Activated CD4-positive, alpha-beta T cell treated with anti-CD3 and anti-CD28 coated beads, Interleukin-2, Interleukin-4, amounts not matched to agents 100 ng/mL and 50 ng/mL, durations not matched to agents 16 hours and 8 hours (primary cell): ENCODE measurements at regions not wholly inside any gene's neighbourhood (a gene's known extent, or its start where the extent isn't known, plus 50 kb on each side); places are given as distances from the start of the nearest gene placed in this dataset.

ENCODE experiments used
- DNase-seq: peaks from one replicate; pipeline ENCODE4 v3.0.0-alpha.2; 2020; ENCODE audit warnings: low spot score

DNA sequence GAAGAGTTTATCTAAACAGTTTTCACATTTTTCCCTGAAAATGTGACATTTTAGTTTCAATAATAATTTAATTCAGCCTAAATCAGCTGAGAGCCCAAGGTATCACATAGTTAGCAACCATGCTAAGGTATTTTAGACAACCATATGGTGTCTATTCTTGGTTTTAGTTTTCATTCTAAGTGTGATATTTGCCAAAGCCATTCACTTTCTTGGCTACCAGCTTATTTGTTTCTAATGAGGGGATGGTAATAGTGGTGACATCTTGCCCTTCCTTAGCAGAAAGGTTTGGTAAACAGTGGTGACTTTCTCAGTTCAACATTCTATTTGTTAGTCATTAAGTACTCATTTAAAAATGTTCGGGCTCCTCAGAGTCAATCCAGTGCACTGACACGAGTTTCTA lies 854.9 kb upstream of the HTR2C start:
- no peak for DNase-seq

DNA sequence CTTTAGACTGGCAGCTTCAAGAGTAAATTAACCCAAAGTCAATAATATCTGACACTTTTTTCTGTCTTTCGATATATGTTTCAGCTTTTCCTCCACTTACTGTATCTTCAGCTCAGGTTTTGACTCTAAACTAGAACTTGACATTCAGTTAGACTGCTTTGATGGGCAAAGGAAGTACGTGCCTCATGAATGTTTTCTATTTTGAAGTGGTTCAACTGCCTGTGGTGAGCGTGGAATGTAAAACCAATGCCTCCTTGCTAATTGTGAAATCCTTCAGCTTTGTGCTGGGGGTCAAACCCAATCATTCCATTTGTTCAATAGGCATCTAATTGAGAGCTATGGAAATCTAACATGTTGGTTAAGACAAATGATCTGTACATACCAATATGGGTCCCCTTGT lies 857.0 kb upstream of the HTR2C start:
- DNase-seq = no peak

DNA sequence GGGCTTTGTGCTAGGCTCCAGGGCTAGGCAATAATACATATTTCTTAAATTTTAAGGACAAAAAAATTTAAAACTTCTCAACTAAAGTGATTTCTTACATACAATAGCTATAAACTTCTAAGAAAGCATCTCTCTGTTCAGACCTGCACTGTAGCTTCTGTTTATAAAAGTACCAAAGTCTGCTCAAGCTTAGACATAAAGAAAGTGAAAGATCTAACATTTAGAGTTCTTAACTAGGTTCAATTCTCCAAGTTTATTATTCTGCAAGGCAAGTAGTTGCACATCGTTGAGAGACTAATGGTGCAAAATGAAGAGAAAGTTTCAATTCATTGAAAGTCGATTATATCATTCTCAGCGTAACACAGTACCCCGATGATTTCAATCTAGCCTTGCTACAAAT lies 857.4 kb upstream of the HTR2C start:
- no peak for DNase-seq

DNA sequence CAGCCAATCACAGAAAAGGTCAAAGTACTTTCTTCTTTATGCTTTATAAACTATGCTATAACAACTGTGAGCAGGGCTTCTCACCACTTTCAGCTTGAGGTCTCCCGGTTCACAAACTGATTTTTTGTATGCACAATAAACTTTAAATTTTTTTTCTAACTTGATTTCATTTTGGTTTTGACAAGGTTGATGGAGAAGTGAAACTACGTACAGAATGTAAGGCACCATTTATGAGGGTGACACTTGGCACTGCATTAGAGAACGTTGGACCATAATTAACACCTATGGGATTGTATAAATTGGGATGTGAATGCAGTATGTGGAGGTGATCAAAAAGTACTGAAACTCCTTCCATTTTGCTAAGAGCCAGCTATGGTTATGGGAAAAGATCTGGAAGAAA lies 857.9 kb upstream of the HTR2C start:
- no peak for DNase-seq

DNA sequence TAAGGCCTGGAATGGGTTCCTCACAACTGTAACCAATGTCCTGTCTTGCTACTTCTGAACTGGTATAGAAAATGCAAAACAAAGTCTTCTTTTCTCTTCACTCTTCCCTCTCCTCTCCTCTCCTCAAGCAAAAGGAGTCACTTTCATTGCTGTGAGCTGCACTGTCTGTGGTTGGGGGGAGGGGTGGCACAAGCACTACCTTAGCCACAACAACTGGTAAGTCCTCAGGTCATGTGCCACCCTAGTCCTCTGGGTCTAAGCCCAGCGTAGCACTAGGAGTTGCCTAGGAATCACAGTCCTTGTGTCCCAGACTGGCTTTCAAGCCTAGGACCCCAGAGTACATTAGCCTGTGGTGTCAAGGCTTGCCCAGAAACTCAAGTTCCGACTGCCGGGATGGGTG lies 859.3 kb upstream of the AMOT start:
- no peak for DNase-seq

DNA sequence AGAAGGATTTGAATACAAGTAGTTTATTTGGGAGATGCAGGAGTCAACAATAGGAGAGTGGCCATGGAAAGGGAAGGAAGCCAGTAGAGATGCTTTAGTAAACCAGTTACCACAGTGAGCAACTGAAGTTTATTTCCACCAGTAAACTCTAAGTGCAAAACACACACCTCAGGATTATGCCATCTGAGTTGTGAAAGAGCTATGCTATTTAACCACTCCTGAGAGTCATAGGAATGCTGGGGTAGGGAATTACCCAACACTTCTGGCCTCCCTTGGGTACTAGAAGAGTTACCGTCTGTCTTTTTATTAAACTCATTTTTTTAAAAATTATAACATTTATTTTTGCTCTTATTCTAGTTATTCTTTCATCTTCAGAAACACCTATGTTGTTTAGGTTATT lies 834.6 kb upstream of the AMOT start:
- no peak for DNase-seq

DNA sequence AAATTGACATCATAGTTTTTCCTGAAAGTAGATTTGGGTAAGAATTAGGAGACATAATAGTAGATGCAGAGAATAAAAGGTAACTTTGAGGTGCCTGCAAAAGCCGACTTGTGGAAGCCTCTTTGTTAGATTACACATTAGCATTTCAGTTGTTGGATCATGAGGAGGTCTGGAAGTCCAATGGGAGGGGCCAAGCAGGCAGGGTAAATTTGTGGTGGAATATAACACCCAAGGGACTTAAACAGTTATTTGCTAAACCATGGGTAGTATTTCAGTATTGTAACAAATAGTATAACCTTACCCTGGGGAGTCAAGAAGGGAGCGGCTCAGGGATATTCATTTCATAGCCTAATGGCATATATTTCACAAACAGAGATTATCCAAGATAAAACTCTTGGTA lies 810.7 kb upstream of the AMOT start:
- no peak for DNase-seq

DNA sequence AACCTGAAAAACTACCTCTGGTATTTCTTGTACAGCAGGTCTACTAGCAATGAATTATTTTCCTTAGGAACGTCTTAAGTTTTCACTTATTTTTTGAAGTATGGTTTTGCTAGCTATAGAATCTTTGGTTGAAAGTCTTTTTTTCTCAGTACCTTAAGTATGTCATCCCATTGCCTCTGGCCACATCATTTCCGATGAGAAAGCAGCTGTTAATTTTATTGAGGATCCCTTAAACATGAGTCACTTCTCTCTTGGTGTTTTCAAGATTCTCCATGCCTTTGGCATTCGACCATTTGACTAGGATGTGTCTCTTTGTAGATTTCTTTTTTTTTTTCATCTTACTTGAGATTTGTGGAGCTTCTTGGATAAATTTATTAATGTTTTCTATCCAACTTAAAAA lies 803.8 kb upstream of the AMOT start:
- no peak for DNase-seq

DNA sequence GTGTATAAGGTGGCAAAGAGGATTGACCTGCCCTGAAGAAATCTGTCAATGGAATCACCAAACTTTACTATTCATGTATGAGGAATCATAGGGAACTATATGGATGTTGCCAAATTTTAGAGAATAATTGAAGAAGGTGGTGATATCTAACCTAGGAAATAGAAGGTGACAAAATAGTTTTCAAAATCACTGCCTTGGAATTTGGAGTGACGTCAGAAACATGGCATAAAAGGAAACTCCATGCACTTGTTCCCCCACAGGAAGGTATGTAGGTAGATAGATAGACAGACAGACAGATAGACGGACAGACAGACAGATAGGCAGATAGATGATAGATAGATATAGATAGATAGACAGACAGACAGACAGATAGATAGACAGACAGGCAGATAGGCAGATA lies 793.9 kb upstream of the AMOT start:
- no peak for DNase-seq

DNA sequence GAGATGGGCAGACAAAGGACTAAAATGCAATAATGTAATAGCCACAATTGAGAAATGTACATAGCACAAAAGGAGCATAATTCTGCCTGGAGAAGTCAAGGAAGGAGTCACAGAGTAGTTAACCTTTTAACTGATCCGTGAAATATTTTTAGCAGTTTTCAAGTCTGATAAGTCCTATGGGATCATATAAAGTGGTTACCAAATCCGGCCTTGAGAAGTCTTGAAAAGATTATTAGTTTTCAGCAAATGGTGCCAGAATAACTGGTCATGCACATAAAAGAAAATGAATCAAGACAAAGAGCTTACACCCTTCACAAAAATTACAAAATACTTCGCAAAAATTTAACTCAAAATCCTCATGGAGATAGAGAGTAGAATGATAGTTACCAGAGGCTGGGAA lies 788.7 kb upstream of the AMOT start:
- no peak for DNase-seq

DNA sequence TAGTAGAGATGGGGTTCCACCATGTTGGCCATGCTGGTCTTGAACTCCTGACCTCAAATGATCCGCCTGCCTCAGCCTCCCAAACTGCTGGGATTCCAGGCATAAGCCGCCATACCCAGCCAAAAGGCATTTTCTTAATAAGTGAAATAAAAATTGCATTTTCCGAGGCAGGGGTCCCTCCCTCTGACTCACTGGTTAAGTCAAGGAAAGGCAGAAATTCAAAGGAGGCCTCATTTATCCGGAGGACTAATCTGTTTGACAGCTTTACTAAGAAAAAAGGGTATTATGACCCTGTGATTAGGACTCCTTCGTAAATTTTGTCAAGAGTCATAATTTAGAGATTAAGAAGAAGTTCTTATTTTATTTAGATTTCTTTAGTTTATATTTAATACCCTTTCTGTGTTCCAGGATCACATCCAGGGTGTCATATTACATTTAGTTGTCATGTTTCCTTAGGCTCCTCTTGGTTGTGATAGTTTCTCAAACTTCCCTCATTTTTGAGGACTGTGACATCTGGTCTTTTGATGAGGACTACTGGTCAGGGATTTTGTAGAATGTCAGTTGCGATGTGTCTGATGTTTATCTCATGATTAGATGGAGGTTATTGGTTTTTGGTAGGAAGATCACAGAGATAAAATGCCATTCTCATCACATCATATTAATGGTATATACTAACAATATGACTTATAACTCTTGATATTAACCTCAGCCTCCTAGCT lies 753.7 kb upstream of the AMOT start:
- DNase-seq = no peak

DNA sequence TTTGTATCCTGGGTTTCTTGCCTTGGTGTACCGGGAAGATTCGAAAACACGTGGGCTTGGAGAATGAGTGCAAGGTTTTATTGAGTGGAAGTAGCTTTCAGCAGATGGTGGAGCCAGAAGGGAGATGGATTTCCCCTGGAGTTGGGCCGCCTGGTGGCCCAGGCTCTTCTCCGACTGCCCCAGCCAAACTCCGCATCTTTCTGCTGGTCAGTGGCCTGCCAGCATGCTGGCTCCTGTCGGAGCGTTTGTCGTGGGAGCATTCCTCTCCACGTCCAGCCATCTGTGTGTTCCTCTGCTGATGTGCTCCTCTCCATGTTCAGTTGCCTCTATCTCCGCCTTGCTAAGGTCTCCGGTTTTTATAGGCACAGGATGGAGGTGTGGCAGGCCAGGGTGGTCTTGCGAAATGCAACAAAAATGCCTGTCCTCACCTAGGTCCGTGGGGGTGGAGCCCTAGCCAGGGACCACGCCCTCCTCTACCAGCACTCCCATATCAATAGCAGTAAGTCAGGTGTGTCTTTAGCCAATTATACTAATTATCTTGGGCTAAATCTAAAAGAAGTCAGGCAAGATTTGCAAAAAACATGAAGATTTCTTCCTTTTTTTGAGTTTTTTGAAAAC lies 745.8 kb upstream of the AMOT start:
- no peak for DNase-seq

DNA sequence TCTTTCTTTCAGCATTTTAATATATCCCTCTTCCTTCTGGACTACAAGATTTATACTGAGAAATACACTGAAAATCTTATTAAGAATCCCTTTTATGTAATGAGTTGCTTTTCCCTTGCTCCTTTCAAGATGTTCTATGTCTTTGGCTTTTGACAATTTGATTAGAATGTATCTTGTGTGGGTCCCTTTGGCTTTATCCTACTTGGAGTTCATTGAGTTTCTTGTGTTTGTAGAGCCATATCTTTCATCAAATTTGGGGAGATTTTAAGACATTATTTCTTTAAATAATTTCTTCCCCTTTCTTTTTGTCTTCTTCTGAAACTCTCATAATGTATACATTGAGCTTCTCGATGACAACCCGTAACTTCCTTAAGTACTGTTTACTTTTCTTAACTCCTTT lies 739.9 kb upstream of the AMOT start:
- no peak for DNase-seq

DNA sequence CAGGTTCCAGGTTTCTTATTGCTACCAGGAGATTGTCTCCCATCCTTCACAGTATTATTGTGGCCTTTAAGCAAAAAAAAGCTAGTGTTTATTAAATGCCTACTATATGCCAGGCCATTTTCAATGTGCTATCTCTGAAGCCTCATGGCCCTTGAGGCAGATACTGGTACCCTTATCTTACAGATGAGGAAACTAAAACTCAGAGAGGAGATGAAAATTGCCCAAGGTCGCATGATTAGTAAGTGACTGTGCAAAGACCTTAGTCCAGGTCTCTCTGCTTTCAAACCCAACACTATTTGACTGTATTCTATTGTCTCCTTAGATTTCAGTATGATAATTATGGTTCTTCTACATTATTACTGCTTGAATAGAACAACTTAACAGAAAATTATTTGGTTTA lies 717.9 kb upstream of the AMOT start:
- no peak for DNase-seq

DNA sequence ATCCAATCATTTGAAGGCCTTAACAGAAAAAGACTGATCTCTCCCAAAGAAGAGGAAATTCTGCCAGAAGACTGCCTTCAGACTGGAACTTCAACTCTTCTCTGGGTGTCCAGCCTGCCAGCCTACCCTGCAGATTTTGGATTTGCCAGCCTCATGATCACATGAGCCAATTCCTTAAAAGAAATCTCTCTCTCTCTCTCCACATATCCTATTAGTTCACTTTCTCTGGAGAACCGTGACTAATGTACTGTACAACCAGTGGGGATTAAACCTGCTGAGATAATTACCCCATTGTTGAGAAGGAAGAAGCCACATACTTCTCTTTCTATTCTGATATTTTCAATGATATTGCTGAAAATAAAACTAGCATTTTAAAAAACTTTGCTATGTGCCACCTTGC lies 711.3 kb upstream of the AMOT start:
- no peak for DNase-seq

DNA sequence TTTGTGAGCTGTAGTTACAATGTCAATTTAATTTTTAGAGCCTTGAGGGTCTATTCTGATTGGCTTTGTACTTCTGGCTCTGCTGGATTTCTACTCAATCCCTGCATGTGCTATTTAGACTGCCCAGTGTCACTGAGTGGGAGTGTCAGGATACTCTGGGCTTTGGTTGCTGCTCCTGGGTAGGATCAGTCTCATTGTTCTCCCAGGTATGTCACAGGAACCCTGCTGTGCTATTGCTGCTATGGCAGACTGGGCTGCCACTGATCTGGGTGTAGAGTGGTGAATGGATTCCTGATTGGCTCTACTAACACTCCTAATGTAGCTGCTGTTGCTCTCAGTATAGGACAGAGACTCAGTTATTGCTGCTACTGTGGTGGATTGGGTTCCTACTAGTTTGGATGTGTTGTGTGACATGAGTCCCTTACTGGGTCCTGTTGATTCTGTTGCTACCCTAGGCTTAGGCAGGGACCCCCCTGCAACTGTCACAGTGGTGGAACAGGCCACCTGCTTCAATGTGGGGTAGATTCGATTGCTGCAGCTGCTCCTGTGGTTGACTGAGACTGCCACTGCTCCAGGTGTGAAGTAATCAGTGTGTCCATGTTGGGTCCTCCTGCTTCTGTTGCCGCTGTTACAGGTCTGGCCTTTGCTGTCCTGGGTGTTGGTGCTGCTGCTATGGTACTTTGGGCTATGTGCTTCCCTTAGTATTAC lies 707.8 kb upstream of the AMOT start:
- no peak for DNase-seq

DNA sequence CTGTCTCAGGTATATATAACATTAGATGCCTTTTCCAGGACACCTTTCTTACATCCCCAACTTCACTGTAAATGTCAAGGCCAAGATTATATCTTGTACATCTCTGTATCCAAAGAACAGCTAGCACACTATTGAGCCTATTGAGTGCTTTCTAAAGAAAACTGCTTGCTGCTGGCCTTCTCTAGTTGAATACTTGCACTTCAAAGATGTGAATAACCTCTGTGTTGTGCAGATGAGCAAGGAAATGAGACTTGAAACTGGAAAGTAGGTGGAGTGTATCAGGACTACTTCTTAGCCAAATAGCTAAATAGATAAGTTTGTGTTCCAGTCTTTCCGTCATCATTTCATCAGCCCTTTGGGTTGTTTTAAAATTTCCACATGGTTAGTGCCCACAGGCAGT lies 704.4 kb upstream of the AMOT start:
- DNase-seq = no peak

DNA sequence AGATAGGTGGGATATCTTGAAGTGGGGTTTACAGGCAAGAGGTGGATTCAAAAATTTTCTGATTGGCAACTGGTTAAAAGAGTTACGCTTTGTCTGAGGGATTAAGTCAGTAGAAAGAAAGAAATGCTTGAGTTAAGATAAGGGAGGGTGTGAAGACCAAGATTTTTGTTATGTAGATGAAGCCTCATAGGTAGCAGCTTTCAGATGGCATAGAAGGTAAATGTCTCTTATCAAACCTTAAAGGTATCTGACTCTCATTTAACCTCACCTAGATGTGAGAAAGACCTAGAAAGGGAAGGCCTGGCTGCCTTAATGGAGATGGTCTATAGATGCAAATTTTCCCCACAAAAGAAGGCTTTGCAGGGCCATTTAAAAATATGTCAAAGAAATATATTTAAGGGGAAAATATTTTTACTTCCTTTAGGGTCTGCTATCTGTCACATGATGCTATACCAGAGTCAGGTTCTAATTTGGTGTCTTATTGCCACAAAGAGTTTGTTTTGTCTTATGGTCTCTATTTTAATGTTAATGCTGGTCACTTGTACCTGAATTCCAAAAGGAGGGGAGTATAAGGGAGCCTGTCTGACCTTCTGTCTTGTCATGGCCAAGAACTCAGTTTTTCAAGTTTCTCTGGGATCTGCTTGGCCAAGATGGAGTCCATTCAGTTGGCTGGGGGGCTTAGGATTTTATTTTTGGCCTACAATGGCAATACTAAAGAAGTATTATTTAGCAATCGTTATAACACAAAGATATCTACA lies 699.1 kb upstream of the AMOT start:
- DNase-seq = no peak

DNA sequence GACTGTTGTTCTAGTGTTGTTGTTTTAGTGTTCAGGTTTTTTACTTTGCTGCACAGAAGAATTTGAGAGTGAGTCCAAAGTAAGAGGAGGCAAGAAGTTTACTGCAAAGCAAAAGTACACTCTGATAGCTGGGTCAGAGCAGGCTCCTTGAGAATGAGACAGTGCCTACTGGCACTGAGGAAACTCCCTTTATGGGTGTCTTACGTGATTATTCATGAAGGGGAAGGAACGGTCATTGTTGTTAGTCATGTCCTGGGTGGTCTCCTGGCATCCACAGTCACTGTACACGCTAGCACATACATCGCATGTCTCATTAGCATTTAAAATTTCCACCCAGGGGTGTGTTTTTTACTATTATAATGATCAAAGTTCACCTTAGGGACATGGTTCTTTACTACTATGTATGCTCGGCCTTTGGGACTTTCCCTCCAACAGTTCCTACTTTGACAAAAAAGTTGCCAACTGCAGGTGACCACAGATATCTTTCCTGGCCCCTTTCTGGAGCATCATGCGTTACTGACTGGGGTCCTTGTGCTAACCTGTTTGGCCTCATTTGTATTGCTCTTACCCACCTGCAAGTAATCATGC lies 688.9 kb upstream of the AMOT start:
- DNase-seq = no peak

DNA sequence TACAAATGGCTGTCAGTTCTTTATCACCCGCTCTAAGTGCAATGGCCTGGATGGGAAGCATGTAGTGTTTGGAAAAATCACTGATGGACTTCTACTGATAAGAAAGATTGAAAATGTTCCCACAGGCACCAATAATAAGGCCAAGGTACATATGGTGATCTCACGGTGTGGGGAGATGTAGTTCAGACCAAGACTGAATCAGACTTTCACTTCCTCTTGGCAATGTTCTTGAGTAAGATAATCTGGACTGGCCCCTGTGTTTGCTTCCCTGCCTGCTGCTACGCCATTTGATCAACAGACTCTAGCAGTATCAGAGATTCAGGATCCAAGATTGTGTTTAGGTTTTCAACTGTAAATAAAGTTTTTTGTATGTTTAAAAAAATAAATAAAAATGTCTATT lies 682.2 kb upstream of the AMOT start:
- no peak for DNase-seq

DNA sequence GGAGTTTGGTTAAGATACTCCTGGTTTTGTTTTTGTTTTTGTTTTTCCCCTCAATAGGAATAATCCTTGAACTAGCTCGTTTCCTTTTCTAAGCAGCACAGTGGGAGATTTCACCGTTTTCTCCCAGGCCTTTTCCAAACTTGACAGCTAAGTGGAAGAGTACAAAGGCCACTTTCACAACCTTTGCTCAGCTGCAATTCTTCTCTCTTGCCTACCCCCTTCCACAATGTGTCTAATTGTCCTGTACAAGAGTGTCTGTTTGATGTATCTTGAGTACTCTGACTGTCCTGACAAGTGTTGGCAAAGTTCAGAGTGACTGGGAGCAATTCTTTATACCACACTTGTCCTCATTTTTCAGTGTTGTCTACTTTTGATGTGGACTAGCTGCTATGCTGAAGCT lies 674.3 kb upstream of the AMOT start:
- DNase-seq = no peak

DNA sequence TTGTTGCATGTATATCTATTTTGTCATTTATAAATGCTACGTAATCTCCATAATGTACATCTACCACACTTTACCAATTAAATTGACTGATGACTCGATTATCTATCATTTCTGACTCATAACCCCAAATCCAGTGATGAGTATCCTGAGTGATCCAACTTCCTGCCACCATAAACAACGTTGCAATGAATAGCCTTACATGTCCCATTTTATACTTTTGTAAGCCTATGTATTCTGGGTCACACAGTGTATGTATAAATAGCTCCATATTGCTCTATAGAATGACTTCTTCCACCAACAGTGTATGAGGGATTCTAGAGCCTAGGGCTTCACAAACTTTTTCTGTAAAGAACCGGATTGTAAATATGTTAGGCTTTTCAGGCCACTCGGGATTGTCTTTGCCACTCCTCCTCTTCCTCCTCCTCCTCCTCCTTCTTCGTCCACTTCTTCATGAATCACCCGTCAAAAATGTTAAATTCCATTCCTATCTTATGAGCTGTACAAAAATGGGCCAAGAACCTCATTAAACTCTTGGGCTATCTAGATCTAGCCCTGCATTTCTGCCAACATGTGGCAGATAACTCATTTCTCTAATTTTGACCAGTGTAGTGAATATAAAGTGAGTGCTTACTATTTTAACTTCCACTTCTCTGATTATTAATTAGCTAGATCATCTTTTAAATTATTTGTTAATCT lies 672.2 kb upstream of the AMOT start:
- no peak for DNase-seq
